GM19035 (cell line): ENCODE measurements at regions not wholly inside any gene's neighbourhood (a gene's known extent, or its start where the extent isn't known, plus 50 kb on each side); places are given as distances from the start of the nearest gene placed in this dataset.

ENCODE experiments used
- ATAC-seq: cut with Tn5 transposase; IDR thresholded peaks from one replicate; pipeline ENCODE4 v1.9.1; 2021; ENCODE audit not compliant: unreplicated experiment

DNA sequence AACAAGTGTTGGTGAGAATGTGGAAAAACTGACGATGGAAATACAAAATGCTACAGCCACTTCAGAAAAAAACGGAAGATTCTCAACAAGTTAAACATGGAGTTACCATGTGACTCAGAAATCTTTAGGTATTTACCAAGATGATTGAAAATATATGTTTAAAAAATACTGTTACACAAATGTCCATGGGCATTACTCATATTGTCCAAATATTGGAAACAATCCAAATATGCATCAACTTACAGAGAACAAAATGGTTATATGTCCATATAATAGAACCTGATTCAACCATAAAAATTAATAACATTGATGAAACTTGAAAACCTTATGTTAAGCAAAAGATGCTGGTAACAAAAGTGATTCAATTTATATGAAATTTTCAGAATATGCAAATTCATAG, 1057.7 kb upstream of the TMEM132C start:
- no peak for ATAC-seq

- no peak for ATAC-seq
Observed at GRCh38 chr12:127214186-127214585, 1052.8 kb upstream of the TMEM132C start.

DNA sequence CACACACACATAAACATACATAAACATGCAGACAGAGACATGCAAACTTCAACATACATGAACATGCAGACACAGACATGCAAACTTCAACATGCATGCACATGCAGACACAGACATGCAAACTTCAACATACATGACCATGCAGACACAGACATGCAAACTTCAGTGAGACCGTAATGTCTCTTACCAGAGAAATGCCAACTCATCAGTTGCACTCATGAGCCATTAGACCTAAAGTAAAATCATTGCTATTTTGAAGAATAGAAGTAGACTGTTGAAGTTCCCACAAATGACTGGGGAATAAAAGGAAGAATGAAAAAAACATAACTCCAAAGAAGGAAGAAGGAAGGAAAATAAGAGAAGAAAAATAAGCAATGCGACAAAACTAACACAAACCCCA, 1044.0 kb upstream of the TMEM132C start:
- ATAC-seq = no peak

- ATAC-seq = no peak
Observed at GRCh38 chr12:127223731-127224130, 1043.2 kb upstream of the TMEM132C start.

DNA sequence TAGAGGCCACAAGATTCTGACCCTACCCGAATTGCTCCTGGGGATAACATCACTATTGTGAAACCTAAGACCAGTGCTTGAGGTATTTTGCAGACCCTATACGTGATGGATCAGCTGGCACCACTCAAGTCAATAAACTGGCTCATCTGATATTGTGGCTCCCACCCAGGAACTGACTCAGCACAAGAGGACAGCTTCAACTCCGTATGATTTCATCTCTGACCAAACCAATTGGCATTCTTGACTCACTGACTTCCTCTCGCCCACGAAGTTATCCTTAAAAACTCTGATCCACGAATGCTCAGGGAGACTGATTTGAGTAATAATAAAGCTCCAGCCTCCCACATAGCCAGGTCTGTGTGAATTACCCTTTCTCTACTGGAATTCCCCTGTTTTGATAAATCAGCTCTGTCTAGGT, 1036.1 kb upstream of the TMEM132C start:
- ATAC-seq = no peak

- ATAC-seq = no peak
Observed at GRCh38 chr12:127231371-127231770, 1035.6 kb upstream of the TMEM132C start.

DNA sequence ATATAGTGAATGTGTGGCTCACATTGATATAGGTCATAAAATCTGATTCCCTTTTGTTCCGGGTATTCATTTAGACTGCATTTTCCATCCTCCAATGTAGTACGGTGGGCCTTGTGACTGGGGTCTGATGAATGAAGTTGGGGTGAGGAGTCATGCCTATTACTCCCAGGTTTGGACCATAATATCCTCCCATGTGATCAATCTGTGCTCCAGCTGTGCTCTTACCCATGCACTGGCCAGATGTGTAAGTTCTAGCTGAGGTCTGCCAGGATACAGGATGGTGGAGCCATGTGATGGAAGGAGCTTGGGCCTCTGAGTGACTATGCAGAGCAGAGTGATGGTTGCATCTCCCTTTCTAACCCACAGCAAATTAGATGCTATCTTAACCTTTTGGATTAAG, 1034.0 kb upstream of the TMEM132C start:
- ATAC-seq = no peak

- no peak for ATAC-seq
Observed at GRCh38 chr12:127235761-127236160, 1031.2 kb upstream of the TMEM132C start.

- no peak for ATAC-seq
Observed at GRCh38 chr12:127236491-127236890, 1030.5 kb upstream of the TMEM132C start.

GRCh38 chr12:127237151-127237550, 1029.8 kb upstream of the TMEM132C start:
- ATAC-seq = no peak

DNA sequence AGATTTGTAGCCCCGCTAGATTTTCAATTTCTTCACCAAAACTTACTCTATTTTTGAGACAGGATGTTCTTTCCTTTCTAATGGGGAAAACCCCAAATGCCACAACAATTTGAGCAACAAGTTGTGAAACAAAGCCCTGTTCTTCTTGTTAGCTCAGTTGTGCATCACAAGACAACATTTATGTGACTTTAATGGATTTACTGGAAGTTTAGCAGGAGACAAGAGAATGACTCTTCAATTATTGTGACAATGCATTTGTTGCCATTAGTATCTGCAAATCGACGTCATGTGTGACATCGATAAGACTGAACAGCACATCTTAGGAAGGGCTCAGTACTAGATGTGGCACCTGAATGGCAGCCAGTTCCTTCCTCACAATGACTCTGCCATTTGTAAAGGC, 1028.9 kb upstream of the TMEM132C start:
- ATAC-seq = no peak

DNA sequence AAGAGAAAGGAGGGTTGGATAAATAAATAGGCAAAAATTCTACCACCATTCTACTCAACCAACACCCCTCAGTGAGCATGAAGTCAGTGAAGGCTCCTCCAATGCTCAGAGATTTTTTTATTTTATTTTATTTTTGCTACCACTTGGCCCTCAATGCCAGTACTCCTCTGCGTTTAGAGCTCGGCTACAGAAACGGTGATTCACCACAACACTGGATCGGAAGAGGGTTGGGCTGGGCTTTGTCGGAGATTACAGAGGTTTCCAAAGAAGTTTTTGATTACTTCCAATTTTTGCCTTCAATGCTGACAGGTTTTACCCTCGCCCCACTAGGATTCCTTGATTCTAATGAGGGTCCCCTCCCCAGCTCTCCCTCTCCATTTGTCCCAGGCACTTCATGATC, 1027.2 kb upstream of the TMEM132C start:
- no peak for ATAC-seq

DNA sequence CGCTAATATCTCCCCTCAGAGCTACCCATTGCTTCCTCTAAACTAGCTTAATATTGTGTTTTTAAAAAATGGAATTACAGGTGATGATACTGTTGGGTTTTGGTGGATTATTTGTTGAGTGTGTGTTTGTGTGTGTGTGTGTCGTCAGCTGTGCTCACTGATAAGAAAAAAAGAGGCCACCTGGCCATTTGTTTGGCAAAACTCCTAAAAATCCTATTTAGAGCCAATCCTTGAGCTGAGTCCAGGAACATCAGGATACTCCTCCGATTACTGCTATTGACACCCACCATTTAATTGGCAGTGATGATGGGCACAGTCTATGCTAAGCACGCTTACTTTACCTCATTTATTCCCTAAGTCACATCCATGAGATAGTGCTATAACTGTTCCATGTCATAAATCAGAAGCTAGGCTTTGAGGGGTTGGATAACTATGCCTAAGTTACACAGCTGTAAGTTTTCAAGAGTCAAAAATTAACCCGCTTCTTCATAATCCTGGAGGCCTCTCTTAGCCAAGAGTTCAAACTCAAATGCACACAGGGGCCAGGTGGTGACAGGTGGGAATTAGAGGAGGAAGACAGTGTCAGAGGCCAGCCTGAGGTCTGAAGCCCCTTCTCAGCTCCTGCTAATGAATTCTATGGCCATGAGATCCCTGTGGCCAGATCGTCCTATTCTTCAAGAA, 1026.6 kb upstream of the TMEM132C start:
- ATAC-seq = no peak

DNA sequence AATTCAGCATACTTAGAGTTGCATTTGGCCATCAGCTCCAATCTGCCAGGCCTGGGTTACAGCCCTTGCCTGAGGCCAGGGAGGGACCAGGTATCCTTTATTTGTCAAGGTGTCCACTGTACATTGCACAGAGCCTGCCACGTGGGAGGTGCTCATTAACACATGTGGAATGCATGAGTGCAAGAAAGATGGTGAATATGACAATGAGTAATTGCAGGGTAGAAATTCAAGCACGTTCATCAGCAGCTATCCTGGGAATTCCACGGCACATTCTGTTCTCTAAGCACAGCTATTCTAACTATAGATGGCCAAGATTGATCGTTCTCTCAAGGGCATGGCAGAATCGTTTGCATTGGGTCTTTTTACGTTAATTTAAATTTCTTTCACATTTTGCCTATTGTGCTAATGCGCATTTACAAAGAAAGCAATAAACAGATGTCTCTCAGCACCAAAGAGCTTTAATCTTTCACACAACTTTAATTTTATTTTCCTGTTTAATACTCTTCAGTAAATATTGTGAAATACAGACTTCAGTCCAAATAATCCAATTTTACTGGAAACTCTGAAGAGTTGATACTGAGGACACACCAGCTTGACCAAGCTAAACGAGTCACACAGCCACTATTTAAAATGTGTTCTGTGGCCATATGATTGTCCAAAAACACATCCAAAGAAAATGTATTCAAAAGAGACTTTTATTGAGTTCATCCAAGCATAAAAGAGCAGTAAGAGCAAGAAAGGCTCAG, 1025.7 kb upstream of the TMEM132C start:
- no peak for ATAC-seq

GRCh38 chr12:127245009-127245408, 1022.0 kb upstream of the TMEM132C start:
- no peak for ATAC-seq

DNA sequence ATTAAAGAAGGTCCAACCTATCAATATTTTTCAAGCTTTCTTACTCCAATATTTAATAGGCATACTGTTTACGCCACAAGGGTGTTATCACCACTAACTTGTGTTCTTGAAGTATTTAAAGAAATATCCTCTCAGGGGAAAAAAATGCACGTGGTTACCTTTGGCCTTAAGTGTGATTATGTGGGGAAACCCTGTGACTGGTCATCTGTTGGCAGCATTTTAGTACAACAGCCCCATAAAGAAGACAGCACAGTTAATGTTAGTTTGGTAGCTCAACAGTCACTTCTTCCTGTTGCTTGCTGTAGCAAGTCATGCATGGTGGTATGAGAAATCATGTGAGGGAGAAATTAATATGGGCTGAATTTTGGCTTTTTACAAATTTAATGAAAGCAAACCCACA, 1021.5 kb upstream of the TMEM132C start:
- ATAC-seq = no peak

DNA sequence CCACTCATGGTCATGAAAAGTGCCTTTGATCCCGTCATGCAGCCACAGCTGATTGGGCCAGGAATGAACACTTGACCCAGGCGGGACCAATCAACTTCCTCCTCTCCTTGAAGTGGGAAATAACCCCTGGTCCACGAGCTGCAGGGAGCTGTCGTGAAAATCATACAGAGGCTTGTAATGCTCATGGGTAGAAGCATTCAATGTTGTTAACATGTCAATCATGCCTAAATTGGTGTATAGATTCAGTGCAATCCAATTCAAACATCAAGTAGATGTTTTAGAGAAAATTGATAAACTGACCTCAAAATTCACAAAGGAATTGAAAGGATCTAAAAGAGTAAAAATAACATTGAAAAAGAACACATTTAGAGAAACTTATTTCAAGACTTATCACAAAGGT, 1019.0 kb upstream of the TMEM132C start:
- ATAC-seq = no peak

GRCh38 chr12:127249428-127249827, 1017.5 kb upstream of the TMEM132C start:
- ATAC-seq = no peak

- ATAC-seq = no peak
Observed at GRCh38 chr12:127253797-127254327, 1013.1 kb upstream of the TMEM132C start.

- ATAC-seq = no peak
Observed at GRCh38 chr12:127254420-127254955, 1012.5 kb upstream of the TMEM132C start.

GRCh38 chr12:127257366-127257935, 1009.5 kb upstream of the TMEM132C start:
- ATAC-seq = no peak

GRCh38 chr12:127260531-127260930, 1006.4 kb upstream of the TMEM132C start:
- no peak for ATAC-seq
